HAP-1 (cell line): ENCODE measurements at regions not wholly inside any gene's neighbourhood (a gene's known extent, or its start where the extent isn't known, plus 50 kb on each side); places are given as distances from the start of the nearest gene placed in this dataset.
"Not testable (repeated sequence)": the region's sequence is repeated elsewhere in the genome, so short reads cannot be mapped to it uniquely, and the experiment has no call there.

Experiments used
- DNase-seq, 2 experiments: peaks; one replicate each; pipeline ENCODE4 v3.0.0-alpha.2; 2016 to 2020; ENCODE audit warnings: low spot score in 2 of 2
- H3K27me3 ChIP-seq: fragments of 250-450 bp; sonication (Bioruptor Pico); 2 replicates; pipeline ENCODE4 v1.5.1; 2020; ENCODE audit warnings: low read depth, mild to moderate bottlenecking, moderate library complexity
- H3K36me3 ChIP-seq: fragments of 250-450 bp; sonication (Bioruptor Pico); replicated peaks from 2 replicates; pipeline ENCODE4 v1.5.1; 2020; ENCODE audit warnings: mild to moderate bottlenecking
- H3K4me1 ChIP-seq: fragments of 250-450 bp; sonication (Bioruptor Pico); 2 replicates; pipeline ENCODE4 v1.5.1; 2020; ENCODE audit warnings: mild to moderate bottlenecking
- H3K4me3 ChIP-seq: fragments of 250-450 bp; sonication (Bioruptor Pico); 2 replicates; pipeline ENCODE4 v1.5.1; 2020; ENCODE audit warnings: mild to moderate bottlenecking, moderate library complexity
- H3K9me3 ChIP-seq: fragments of 250-450 bp; sonication (Bioruptor Pico); 2 replicates; pipeline ENCODE4 v1.5.1; 2020; ENCODE audit warnings: mild to moderate bottlenecking, moderate library complexity
- in situ Hi-C: fragments of 300-500 bp; cut with MboI; formaldehyde crosslinking; loops from 3 replicates; pipeline ENCODE4 v1.14.3; 2020; ENCODE audit warnings: low sequenced_read_pairs, inconsistent platforms, mixed read lengths

DNA sequence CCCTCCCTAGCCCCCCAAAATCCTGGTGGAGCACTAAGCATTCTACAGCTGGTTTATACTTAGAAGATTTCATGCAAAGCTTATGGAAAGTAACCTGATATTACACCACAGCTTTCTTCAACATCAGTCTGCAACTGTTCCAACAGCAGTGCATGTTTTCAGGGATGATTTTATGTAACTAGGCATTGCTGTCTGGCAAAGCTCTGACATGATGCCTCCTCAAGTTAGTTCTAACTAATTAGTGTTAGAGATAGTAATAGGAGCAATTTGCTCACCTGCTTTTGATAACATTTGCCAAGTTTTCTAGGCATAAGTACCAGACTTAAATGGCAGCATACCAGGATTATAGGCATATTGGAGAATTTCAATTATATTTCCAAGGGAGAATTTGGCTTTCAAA lies 330.3 kb upstream of the SGO1 start:
- H3K9me3 ChIP-seq: no peaks in the 10 kb centered on the region
- in situ Hi-C loops: loop anchor here (25.0 kb wide), 3 partner anchors 421 to 1371 kb away; no protein-coding TSS in a partner anchor
- no peaks in the 10 kb centered on the region for H3K36me3 ChIP-seq
- no peaks in the 10 kb centered on the region for H3K27me3 ChIP-seq
- no peaks in the 10 kb centered on the region for H3K4me1 ChIP-seq
- no peak overlapping the region for H3K4me3 ChIP-seq
- no peak for DNase-seq

DNA sequence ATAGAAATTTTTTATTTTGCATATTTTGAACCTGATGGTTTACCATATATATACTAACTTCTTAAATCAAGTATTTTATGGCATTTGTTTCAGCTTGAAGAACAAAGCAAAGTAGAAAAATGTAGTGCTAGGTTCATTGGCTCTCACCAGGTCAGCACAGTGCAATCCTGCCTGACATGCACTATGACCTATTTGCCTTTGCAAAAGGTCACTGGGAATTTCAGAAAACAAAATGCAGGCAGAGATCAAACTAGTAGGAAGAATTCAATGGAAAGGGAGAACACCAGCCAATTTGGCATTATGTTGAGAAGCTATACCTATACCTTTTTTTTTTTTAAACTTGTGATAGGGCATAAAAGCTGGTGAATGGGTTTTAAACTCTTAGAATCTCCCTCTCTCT lies 329.8 kb upstream of the SGO1 start:
- in situ Hi-C loops: loop anchor here (25.0 kb wide), 3 partner anchors 421 to 1371 kb away; no protein-coding TSS in a partner anchor
- H3K4me3 ChIP-seq: no peak overlapping the region

DNA sequence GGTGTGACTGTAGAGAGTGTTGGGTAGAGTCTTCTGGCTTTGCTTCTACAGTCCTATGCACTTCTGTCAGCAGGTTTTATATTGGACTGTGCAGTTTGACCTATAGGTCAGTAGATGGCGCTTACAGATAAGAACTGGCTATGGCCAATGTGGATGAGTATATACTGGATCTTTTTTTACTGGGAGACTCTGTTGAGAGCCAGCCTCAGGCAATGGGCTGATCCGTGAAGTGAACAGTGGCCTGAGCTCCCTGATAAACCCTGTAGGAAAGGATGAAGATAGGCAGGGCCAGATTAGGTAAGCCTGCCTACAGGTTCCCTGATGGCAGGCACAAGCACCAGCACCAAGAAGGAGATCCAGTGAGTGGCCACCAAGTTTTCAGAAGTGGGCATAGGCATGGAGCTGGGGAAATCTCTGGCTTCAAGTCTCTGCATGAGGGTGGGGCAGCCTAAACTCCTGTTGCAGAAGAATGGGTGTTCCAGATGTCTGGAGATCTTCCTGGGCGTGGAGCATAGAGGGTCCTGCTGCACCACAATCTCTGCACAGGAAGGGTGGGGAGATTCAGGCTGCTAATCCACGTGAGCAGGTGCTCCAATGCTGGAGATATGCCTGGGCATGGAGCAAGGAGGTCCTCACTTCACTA lies 326.0 kb upstream of the SGO1 start:
- H3K4me1 ChIP-seq: no peaks in the 10 kb centered on the region
- no peaks in the 10 kb centered on the region for H3K27me3 ChIP-seq
- H3K4me3 ChIP-seq: no peak overlapping the region
- no peaks in the 10 kb centered on the region for H3K36me3 ChIP-seq
- DNase-seq: peak; percentile 31 to 52
- in situ Hi-C loops: loop anchor here (25.0 kb wide), 3 partner anchors 425 to 1375 kb away; no protein-coding TSS in a partner anchor
- H3K9me3 ChIP-seq: no peaks in the 10 kb centered on the region

More for the DNA sequence above, 329.8 kb upstream of the SGO1 start:
- DNase-seq: no peak
- Histone ChIP-seq H3K36me3 (no peaks in the 10 kb centered on the region), H3K27me3 (no peaks in the 10 kb centered on the region), H3K4me1 (no peaks in the 10 kb centered on the region), H3K9me3 (no peaks in the 10 kb centered on the region)

DNA sequence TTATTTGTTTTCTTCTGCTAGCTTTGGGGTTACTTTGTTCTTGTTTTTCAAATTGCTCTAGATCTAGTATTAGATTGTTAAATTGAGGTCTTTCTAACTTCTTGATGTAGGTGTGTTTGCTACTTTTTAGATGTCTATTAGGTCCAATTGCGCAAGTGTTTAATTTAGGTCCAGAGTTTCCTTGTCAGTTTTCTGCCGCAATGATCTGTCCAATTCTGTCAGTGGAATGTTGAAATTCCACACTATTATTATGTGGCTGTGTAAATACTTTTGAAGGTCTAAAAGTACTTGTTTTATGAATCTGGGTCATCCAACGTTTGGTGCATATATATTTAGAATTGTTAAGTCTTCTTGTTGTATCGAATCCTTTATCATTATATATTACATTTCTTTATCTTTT lies 324.4 kb upstream of the SGO1 start:
- Histone ChIP-seq H3K4me1 (no peaks in the 10 kb centered on the region), H3K4me3 (no peak overlapping the region), H3K36me3 (no peaks in the 10 kb centered on the region), H3K9me3 (no peaks in the 10 kb centered on the region), H3K27me3 (no peaks in the 10 kb centered on the region)
- DNase-seq: no peak
- in situ Hi-C loops: loop anchor here (25.0 kb wide), 3 partner anchors 427 to 1377 kb away; no protein-coding TSS in a partner anchor

GRCh38 chr3:20503394-20504082 lies 317.5 kb upstream of the SGO1 start:
- Histone ChIP-seq H3K4me3 (no peak overlapping the region), H3K36me3 (no peaks in the 10 kb centered on the region), H3K4me1 (no peaks in the 10 kb centered on the region), H3K27me3 (no peaks in the 10 kb centered on the region), H3K9me3 (0 out of 2 replicates have a peak, but pooled peaks cover 2% of the 10 kb centered on the region)
- in situ Hi-C loops: loop anchor here (25.0 kb wide), 3 partner anchors 434 to 1384 kb away; no protein-coding TSS in a partner anchor
- DNase-seq: no peak

- Histone ChIP-seq H3K9me3 (no peaks in the 10 kb centered on the region), H3K4me1 (no peaks in the 10 kb centered on the region), H3K27me3 (no peaks in the 10 kb centered on the region), H3K4me3 (no peak overlapping the region), H3K36me3 (no peaks in the 10 kb centered on the region)
- in situ Hi-C loops: no loop called here
- no peak for DNase-seq
Measured at GRCh38 chr3:20490996-20491395, 305.0 kb upstream of the SGO1 start.

GRCh38 chr3:20488151-20488550 lies 302.1 kb upstream of the SGO1 start:
- in situ Hi-C loops: no loop called here

DNA sequence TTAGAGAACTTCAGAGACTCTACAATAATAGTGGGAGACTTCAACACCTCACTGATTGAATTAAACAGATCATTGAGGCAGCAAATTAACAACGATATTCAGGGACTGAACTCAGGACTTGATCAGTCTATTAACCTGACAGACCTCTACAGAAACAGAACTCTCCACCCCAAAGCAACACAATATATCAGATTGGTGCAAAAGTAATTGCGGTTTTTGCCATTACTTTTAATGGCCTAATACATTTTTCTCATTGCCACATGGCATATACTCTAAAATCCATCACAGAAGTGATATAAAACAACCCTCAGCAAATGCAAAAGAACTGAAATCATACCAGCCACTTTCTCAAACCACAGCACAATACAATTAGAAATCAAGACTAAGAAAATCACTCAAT lies 298.1 kb upstream of the SGO1 start:
- Histone ChIP-seq H3K4me1 (no peaks in the 10 kb centered on the region), H3K27me3 (no peaks in the 10 kb centered on the region), H3K36me3 (no peaks in the 10 kb centered on the region), H3K4me3 (no peak overlapping the region), H3K9me3 (no peaks in the 10 kb centered on the region; the same call in 1 of the 2 replicates)
- in situ Hi-C loops: no loop called here
- DNase-seq: no peak

More at GRCh38 chr3:20488151-20488550, 302.1 kb upstream of the SGO1 start:
- no peaks in the 10 kb centered on the region for H3K4me1 ChIP-seq
- no peaks in the 10 kb centered on the region for H3K27me3 ChIP-seq
- no peak for DNase-seq
- no peak overlapping the region for H3K4me3 ChIP-seq
- H3K36me3 ChIP-seq: no peaks in the 10 kb centered on the region
- no peaks in the 10 kb centered on the region; the same call in 1 of the 2 replicates for H3K9me3 ChIP-seq

DNA sequence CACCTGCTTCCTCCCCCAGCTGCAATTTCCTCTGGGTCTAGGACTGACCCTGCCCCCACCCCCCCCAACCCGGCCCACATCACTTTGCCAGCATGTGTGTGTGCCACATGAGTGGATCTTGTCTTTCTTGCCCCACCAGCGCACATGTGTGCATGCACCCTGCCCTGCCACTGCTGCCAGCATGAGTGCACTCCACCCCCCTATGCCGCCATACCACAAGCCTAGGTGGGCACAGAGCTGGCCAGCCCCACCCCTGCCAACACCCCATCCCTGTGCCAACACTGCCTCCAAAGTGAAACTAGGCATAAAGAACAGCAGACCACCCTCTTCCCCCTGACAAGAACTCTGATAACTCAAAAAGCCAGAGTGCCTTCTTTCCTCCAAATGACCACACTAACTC lies 296.3 kb upstream of the SGO1 start:
- no peak for DNase-seq
- Histone ChIP-seq H3K4me1 (no peaks in the 10 kb centered on the region), H3K36me3 (no peaks in the 10 kb centered on the region), H3K4me3 (no peak overlapping the region), H3K9me3 (no peaks in the 10 kb centered on the region; the same call in 1 of the 2 replicates), H3K27me3 (no peaks in the 10 kb centered on the region)
- in situ Hi-C loops: no loop called here

- no peaks in the 10 kb centered on the region for H3K27me3 ChIP-seq
- no peaks in the 10 kb centered on the region; the same call in 1 of the 2 replicates for H3K9me3 ChIP-seq
- DNase-seq: no peak
- in situ Hi-C loops: no loop called here
- H3K36me3 ChIP-seq: no peaks in the 10 kb centered on the region
- no peaks in the 10 kb centered on the region for H3K4me1 ChIP-seq
- H3K4me3 ChIP-seq: no peak overlapping the region
Measured at GRCh38 chr3:20480786-20481365, 294.9 kb upstream of the SGO1 start.

- H3K9me3 ChIP-seq: no peaks in the 10 kb centered on the region
- no peak for DNase-seq
- no peaks in the 10 kb centered on the region for H3K36me3 ChIP-seq
- no peaks in the 10 kb centered on the region for H3K4me1 ChIP-seq
- no peak overlapping the region for H3K4me3 ChIP-seq
- in situ Hi-C loops: no loop called here
- H3K27me3 ChIP-seq: no peaks in the 10 kb centered on the region
Measured at GRCh38 chr3:20478436-20478835, 292.4 kb upstream of the SGO1 start.

GRCh38 chr3:20464237-20464636 lies 278.2 kb upstream of the SGO1 start:
- H3K4me1 ChIP-seq, in situ Hi-C loops, H3K9me3 ChIP-seq, H3K4me3 ChIP-seq, H3K36me3 ChIP-seq, DNase-seq, H3K27me3 ChIP-seq: not testable (repeated sequence)

DNA sequence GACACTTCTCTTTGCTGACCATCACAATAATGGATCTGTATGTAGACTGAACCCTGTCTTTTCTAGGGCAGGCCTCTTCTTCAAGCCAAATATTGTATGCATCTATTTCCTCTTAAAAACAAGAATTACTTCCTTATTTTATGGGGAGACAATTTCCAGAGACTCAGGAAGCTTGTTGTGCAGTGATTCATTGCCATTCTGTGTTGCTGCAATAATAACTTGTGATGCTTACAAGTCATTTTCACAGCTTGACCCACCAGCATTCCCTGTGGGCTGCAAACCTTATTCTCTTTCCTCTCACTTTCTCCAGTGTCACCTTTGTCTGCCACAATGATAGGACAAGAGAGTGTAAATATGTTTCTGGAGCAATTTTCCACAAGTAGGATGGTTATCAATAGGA lies 276.7 kb upstream of the SGO1 start:
- in situ Hi-C loops: no loop called here
- Histone ChIP-seq H3K4me1 (no peaks in the 10 kb centered on the region), H3K36me3 (no peaks in the 10 kb centered on the region), H3K27me3 (no peaks in the 10 kb centered on the region), H3K9me3 (no peaks in the 10 kb centered on the region), H3K4me3 (no peak overlapping the region)
- DNase-seq: no peak

- Histone ChIP-seq H3K27me3 (no peaks in the 10 kb centered on the region), H3K36me3 (no peaks in the 10 kb centered on the region), H3K9me3 (no peaks in the 10 kb centered on the region), H3K4me3 (no peak overlapping the region), H3K4me1 (no peaks in the 10 kb centered on the region)
- in situ Hi-C loops: no loop called here
- DNase-seq: no peak
Measured at GRCh38 chr3:20462226-20462625, 276.2 kb upstream of the SGO1 start.
